H9 (cell line): ENCODE measurements at regions not wholly inside any gene's neighbourhood (a gene's known extent, or its start where the extent isn't known, plus 50 kb on each side); places are given as distances from the start of the nearest gene placed in this dataset.

Experiments used
- DNase-seq: peaks from one replicate; pipeline ENCODE4 v3.0.0-alpha.2; 2017
- H2AFZ ChIP-seq: one replicate; pipeline ENCODE4 v1.6.1; 2013; ENCODE audit warnings: mild to moderate bottlenecking, low read length, control low read depth, moderate library complexity
- H2AK5ac ChIP-seq: 2 replicates; pipeline ENCODE4 v1.6.1; 2013; ENCODE audit warnings: low read length, control low read depth, mixed read lengths; ENCODE audit not compliant: insufficient read length
- H2BK120ac ChIP-seq: one replicate; pipeline ENCODE4 v1.6.1; 2013; ENCODE audit warnings: low read depth, mild to moderate bottlenecking, low read length, control low read depth, inconsistent platforms; ENCODE audit not compliant: poor library complexity, severe bottlenecking
- H2BK12ac ChIP-seq: 2 replicates; pipeline ENCODE4 v1.6.1; 2013; ENCODE audit warnings: low read length, control low read depth, mixed read lengths, low read depth; ENCODE audit not compliant: insufficient read length
- H2BK15ac ChIP-seq: 2 replicates; pipeline ENCODE4 v1.6.1; 2013; ENCODE audit warnings: low read depth, low read length, control low read depth
- H2BK20ac ChIP-seq: one replicate; pipeline ENCODE4 v1.6.1; 2013; ENCODE audit warnings: low read depth, mild to moderate bottlenecking, low read length, control low read depth, inconsistent platforms; ENCODE audit not compliant: poor library complexity, severe bottlenecking
- H2BK5ac ChIP-seq: 2 replicates; pipeline ENCODE4 v1.6.1; 2013; ENCODE audit warnings: low read length, control low read depth, mixed read lengths; ENCODE audit not compliant: insufficient read length
- H3K14ac ChIP-seq: 2 replicates; pipeline ENCODE4 v1.6.1; 2013; ENCODE audit warnings: low read length, control low read depth; ENCODE audit not compliant: insufficient read depth
- H3K18ac ChIP-seq: 2 replicates; pipeline ENCODE4 v1.6.1; 2013; ENCODE audit warnings: low read depth, mild to moderate bottlenecking, mixed read lengths, low read length, control low read depth; ENCODE audit not compliant: insufficient read length
- H3K23ac ChIP-seq: 2 replicates; pipeline ENCODE4 v1.6.1; 2013; ENCODE audit warnings: low read length, control low read depth, mixed read lengths, low read depth; ENCODE audit not compliant: insufficient read length
- H3K23me2 ChIP-seq: 2 replicates; pipeline ENCODE4 v1.6.1; 2013; ENCODE audit warnings: low read depth, mild to moderate bottlenecking, mixed read lengths, low read length, control low read depth; ENCODE audit not compliant: insufficient read length, poor library complexity, severe bottlenecking
- H3K27ac ChIP-seq: 2 replicates; pipeline ENCODE4 v1.5.1; 2013; ENCODE audit warnings: low read length, control low read depth, mixed read lengths, low read depth; ENCODE audit not compliant: insufficient read length
- H3K27me3 ChIP-seq: 2 replicates; pipeline ENCODE4 v1.6.1; 2013; ENCODE audit warnings: low read length, control low read depth, inconsistent platforms; ENCODE audit not compliant: insufficient read depth
- H3K4ac ChIP-seq: 2 replicates; pipeline ENCODE4 v1.6.1; 2013; ENCODE audit warnings: low read depth, mild to moderate bottlenecking, control low read depth, inconsistent platforms, low read length, moderate library complexity
- H3K4me1 ChIP-seq: 2 replicates; pipeline ENCODE4 v1.6.1; 2013; ENCODE audit warnings: low read length, control low read depth, inconsistent platforms; ENCODE audit not compliant: insufficient read depth
- H3K4me2 ChIP-seq: 2 replicates; pipeline ENCODE4 v1.6.1; 2013; ENCODE audit warnings: low read length, control low read depth, mixed read lengths; ENCODE audit not compliant: insufficient read length, insufficient read depth
- H3K56ac ChIP-seq: 2 replicates; pipeline ENCODE4 v1.6.1; 2013; ENCODE audit warnings: low read depth, mild to moderate bottlenecking, mixed read lengths, low read length, control low read depth; ENCODE audit not compliant: insufficient read length
- H3K79me1 ChIP-seq: 2 replicates; pipeline ENCODE4 v1.6.1; 2013; ENCODE audit warnings: low read depth, mild to moderate bottlenecking, moderate library complexity, low read length, control low read depth, inconsistent platforms; ENCODE audit not compliant: insufficient read depth, poor library complexity, severe bottlenecking
- H3K79me2 ChIP-seq: 2 replicates; pipeline ENCODE4 v1.6.1; 2013; ENCODE audit warnings: low read length, control low read depth, inconsistent platforms; ENCODE audit not compliant: insufficient read depth
- H3K9ac ChIP-seq: 2 replicates; pipeline ENCODE4 v1.6.1; 2013; ENCODE audit warnings: low read length, control low read depth, mixed read lengths; ENCODE audit not compliant: insufficient read length; ENCODE audit errors: extremely low read depth
- H3K9me3 ChIP-seq: one replicate; pipeline ENCODE4 v1.6.1; 2013; ENCODE audit warnings: low read depth, low read length, inconsistent platforms; ENCODE audit not compliant: control insufficient read depth
- H3T11ph ChIP-seq: one replicate; pipeline ENCODE4 v1.6.1; 2013; ENCODE audit warnings: mild to moderate bottlenecking, low read length, control low read depth, inconsistent platforms
- H4K20me1 ChIP-seq: one replicate; pipeline ENCODE4 v1.6.1; 2013; ENCODE audit not compliant: control insufficient read depth, insufficient read length, insufficient read depth
- H4K5ac ChIP-seq: 2 replicates; pipeline ENCODE4 v1.6.1; 2013; ENCODE audit warnings: low read depth, mild to moderate bottlenecking, mixed read lengths, low read length, control low read depth; ENCODE audit not compliant: insufficient read length
- H4K8ac ChIP-seq: replicated peaks from 2 replicates; pipeline ENCODE4 v1.6.1; 2013; ENCODE audit warnings: low read length, control low read depth, mixed read lengths, low read depth; ENCODE audit not compliant: insufficient read length
- H4K91ac ChIP-seq: 2 replicates; pipeline ENCODE4 v1.6.1; 2013; ENCODE audit warnings: low read depth, mild to moderate bottlenecking, moderate library complexity, mixed read lengths, low read length, control low read depth; ENCODE audit not compliant: insufficient read length
- H3K27ac Mint-ChIP-seq, 3 experiments: 2 replicates in 2 of 3; 3 replicates in 1 of 3; pipeline ENCODE4 v1.8.0; 2020 to 2021; ENCODE audit warnings: mixed read lengths in 3 of 3, mild to moderate bottlenecking in 1 of 3, moderate library complexity in 1 of 3
- H3K27me3 Mint-ChIP-seq: 2 replicates; pipeline ENCODE4 v1.8.0; 2021; ENCODE audit warnings: low read depth, mild to moderate bottlenecking, moderate library complexity, mixed read lengths
- H3K36me3 Mint-ChIP-seq, 3 experiments: 2 replicates in 2 of 3; 3 replicates in 1 of 3; pipeline ENCODE4 v1.8.0; 2020 to 2021; ENCODE audit warnings: low read depth in 3 of 3, mixed read lengths in 3 of 3; ENCODE audit not compliant: insufficient read depth in 1 of 3
- H3K4me1 Mint-ChIP-seq, 2 experiments: 2 replicates each; pipeline ENCODE4 v1.8.0; 2020; ENCODE audit warnings: mixed read lengths in 2 of 2
- H3K4me3 Mint-ChIP-seq, 2 experiments: 2 replicates in 1 of 2; 3 replicates in 1 of 2; pipeline ENCODE4 v1.8.0; 2020 to 2021; ENCODE audit warnings: mild to moderate bottlenecking in 2 of 2, mixed read lengths in 2 of 2, moderate library complexity in 1 of 2
- H3K9me3 Mint-ChIP-seq, 2 experiments: 2 replicates in 1 of 2; 3 replicates in 1 of 2; pipeline ENCODE4 v1.8.0; 2020; ENCODE audit warnings: mild to moderate bottlenecking in 2 of 2, mixed read lengths in 2 of 2, moderate library complexity in 1 of 2
- WGBS: extraction: QIAGEN DNeasy Blood & Tissue Kit; methylation state at CpG from one replicate; pipeline ENCODE4 v1.1.7; 2013; ENCODE audit warnings: missing lambda C conversion rate, low lambda C conversion rate, mixed read lengths; ENCODE audit not compliant: insufficient read length; ENCODE audit errors: extremely low coverage; 5-methylcytosine and 5-hydroxymethylcytosine counted together
- TF ChIP-seq, protein P1 (sequence below): fragments of 200-600 bp; sonication (generic); conservative IDR thresholded peaks from 3 replicates; pipeline ENCODE4 v1.8.0; 2021; ENCODE audit warnings: antibody characterized with exemption, mild to moderate bottlenecking

DNA sequence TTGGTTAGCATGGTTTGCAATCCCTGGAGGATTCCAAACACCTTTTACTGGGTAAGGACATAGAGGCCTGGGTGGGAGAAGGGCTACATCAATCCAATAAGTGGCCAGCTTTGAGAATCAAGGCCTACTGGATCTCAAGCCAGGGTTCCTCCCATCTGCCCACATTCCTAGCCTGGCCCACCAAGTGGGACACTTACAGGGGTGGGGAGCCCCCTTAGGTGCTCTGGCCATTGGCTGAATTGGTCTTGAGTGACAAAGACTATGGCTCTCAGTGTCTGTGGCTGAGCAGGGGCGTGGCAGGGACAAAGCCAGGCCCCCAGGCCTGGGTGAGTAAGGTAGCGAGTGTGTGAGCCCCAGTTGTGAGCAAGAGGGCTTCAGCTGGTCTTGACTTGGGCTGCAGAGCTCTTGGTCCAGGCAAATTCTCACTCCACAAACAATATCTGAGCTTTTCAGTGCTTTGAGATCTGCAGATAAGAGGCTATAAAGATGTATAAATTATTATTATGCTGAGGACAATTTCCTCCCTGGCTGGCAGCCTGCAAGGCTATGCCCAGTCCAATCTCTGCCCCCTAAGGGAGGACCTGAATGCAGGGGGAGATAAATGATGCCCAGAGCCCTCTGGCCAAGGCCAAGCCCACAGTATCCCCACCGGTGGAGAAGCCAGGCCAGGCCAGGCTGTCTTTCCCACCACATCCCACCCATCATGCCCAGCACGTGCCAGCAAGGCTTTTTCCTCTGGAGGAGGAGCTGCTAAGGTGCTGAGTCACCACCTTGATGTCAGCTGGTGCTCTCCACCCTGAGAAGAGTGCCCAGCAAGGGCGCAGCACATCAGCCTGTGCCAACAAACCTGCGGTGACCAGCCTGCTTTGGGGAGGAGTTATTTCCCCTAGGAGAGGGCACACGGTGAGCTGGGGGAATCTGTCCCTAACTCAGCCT, 80.7 kb upstream of the DUSP5 start:
- H3K4me2 ChIP-seq: no peak overlapping the region
- no CpG with 5 or more reads among the region's 7 CpGs for WGBS

More for the DNA sequence above, 80.7 kb upstream of the DUSP5 start:
- H3K18ac ChIP-seq: no peak overlapping the region
- H4K20me1 ChIP-seq: no peaks in the 10 kb centered on the region
- no peak overlapping the region for H3K56ac ChIP-seq
- H3K4me1 Mint-ChIP-seq: peaks cover 20 to 32% of the 10 kb centered on the region in 2 experiments
- no peak overlapping the region for H2BK120ac ChIP-seq
- H2AK5ac ChIP-seq: no peak overlapping the region
- peaks cover 10% of the 10 kb centered on the region; the same call in 1 of the 2 replicates for H3K4me1 ChIP-seq
- no peak overlapping the region for H3T11ph ChIP-seq
- H3K36me3 Mint-ChIP-seq: no peaks in the 10 kb centered on the region
- DNase-seq: no peak
- no peak overlapping the region for H2BK15ac ChIP-seq
- peak overlapping the region in 1 of 3 experiments; percentile 20; a peak in 1 of 7 replicates for H3K27ac Mint-ChIP-seq
- H3K79me2 ChIP-seq: no peaks in the 10 kb centered on the region
- no peaks in the 10 kb centered on the region for H3K79me1 ChIP-seq
- no peak overlapping the region for H2BK5ac ChIP-seq
- no peak overlapping the region for H3K4ac ChIP-seq
- no peaks in the 10 kb centered on the region for H3K9me3 Mint-ChIP-seq
- TF ChIP-seq, protein P1, sequence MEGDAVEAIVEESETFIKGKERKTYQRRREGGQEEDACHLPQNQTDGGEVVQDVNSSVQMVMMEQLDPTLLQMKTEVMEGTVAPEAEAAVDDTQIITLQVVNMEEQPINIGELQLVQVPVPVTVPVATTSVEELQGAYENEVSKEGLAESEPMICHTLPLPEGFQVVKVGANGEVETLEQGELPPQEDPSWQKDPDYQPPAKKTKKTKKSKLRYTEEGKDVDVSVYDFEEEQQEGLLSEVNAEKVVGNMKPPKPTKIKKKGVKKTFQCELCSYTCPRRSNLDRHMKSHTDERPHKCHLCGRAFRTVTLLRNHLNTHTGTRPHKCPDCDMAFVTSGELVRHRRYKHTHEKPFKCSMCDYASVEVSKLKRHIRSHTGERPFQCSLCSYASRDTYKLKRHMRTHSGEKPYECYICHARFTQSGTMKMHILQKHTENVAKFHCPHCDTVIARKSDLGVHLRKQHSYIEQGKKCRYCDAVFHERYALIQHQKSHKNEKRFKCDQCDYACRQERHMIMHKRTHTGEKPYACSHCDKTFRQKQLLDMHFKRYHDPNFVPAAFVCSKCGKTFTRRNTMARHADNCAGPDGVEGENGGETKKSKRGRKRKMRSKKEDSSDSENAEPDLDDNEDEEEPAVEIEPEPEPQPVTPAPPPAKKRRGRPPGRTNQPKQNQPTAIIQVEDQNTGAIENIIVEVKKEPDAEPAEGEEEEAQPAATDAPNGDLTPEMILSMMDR: no peak
- no peak overlapping the region; the same call in 1 of the 2 replicates for H3K14ac ChIP-seq
- H3K4me3 Mint-ChIP-seq: no peak overlapping the region
- H2BK12ac ChIP-seq: no peak overlapping the region
- H4K8ac ChIP-seq: no peak overlapping the region
- H3K9ac ChIP-seq: no peak overlapping the region
- H2AFZ ChIP-seq: no peak overlapping the region
- H2BK20ac ChIP-seq: no peak overlapping the region
- H3K23ac ChIP-seq: no peak overlapping the region
- no peaks in the 10 kb centered on the region for H3K23me2 ChIP-seq
- H4K5ac ChIP-seq: no peak overlapping the region
- no peak overlapping the region for H3K27ac ChIP-seq
- no peaks in the 10 kb centered on the region; the same call in 1 of the 2 replicates for H3K27me3 Mint-ChIP-seq
- H4K91ac ChIP-seq: no peak overlapping the region
- no peaks in the 10 kb centered on the region for H3K27me3 ChIP-seq
- H3K9me3 ChIP-seq: no peaks in the 10 kb centered on the region
